ENCODE measurements at regions not wholly inside any gene's neighbourhood (a gene's known extent, or its start where the extent isn't known, plus 50 kb on each side); places are given as distances from the start of the nearest gene placed in this dataset.
"Not testable (repeated sequence)": the region's sequence is repeated elsewhere in the genome, so short reads cannot be mapped to it uniquely, and the experiment has no call there.

- no peak for DNase-seq
These were observed 106.3 kb upstream of the TCF4 start for GRCh38 chr18:55694291-55694690.

- DNase-seq, result no peak
These were observed 100.0 kb upstream of the TCF4 start for GRCh38 chr18:55688030-55688429.

- no peak for DNase-seq
These were observed 99.1 kb upstream of the TCF4 start for GRCh38 chr18:55687106-55687505.

GRCh38 chr18:55685638-55686037 is 97.6 kb upstream of the TCF4 start:
- no peak for DNase-seq

GRCh38 chr18:55672574-55673361 is 84.8 kb upstream of the TCF4 start:
- no peak for DNase-seq

GRCh38 chr18:55665506-55665905 is 77.5 kb upstream of the TCF4 start:
- no peak for DNase-seq

GRCh38 chr18:55664758-55665400 is 76.9 kb upstream of the TCF4 start:
- not testable (repeated sequence) for DNase-seq

GRCh38 chr18:55663891-55664290 is 75.9 kb upstream of the TCF4 start:
- no peak for DNase-seq

- DNase-seq, result no peak
These were observed 70.6 kb upstream of the TCF4 start for GRCh38 chr18:55658598-55658997.

- no peak for DNase-seq
These were observed 69.8 kb upstream of the TCF4 start for GRCh38 chr18:55657572-55658331.

- no peak for DNase-seq
These were observed 67.0 kb upstream of the TCF4 start for GRCh38 chr18:55654986-55655385.

GRCh38 chr18:55651236-55651635 is 63.2 kb upstream of the TCF4 start:
- no peak for DNase-seq

- DNase-seq, result no peak
These were observed 62.4 kb upstream of the TCF4 start for GRCh38 chr18:55650363-55650870.

- no peak for DNase-seq
These were observed 59.3 kb upstream of the TCF4 start for GRCh38 chr18:55647331-55647730.

- no peak for DNase-seq
These were observed 54.2 kb upstream of the TCF4 start for GRCh38 chr18:55642191-55642590.

- no peak for DNase-seq
These were observed 53.5 kb upstream of the TCF4 start for GRCh38 chr18:55641486-55641885.

All from midbrain (tissue), 1 donor.